A673 (cell line): ENCODE measurements at regions not wholly inside any gene's neighbourhood (a gene's known extent, or its start where the extent isn't known, plus 50 kb on each side); places are given as distances from the start of the nearest gene placed in this dataset.

Source experiments
- BruUV-seq: library from RNA; stranded (reverse); fragments of 400-500 nt; replicated peaks from 2 replicates; lab custom pipeline; 2021; lab: Mats Ljungman, UMichigan
- CTCF ChIA-PET: fragments of 300-600 bp; sonication (Branson Sonifier 250); formaldehyde crosslinking; loops from one replicate; lab custom pipeline; 2022; ENCODE audit warnings: antibody characterized with exemption; lab: Charles Lee
- POLR2A ChIA-PET: fragments of 300-600 bp; sonication (Branson Sonifier 250); formaldehyde crosslinking; loops from one replicate; lab custom pipeline; 2022; ENCODE audit warnings: antibody characterized with exemption; ENCODE audit not compliant: low non-redundant PET; lab: Charles Lee
- DNase-seq: peaks from one replicate; pipeline ENCODE4 v3.0.0-alpha.2; 2015; ENCODE audit warnings: low spot score
- H3K27ac ChIP-seq: fragments of 200-600 bp; sonication (generic); 2 replicates; pipeline ENCODE4 v1.5.1; 2016; ENCODE audit warnings: mixed run types, low read depth, mild to moderate bottlenecking, mixed read lengths, antibody characterized with exemption, low read length; ENCODE audit not compliant: poor library complexity, severe bottlenecking
- H3K27me3 ChIP-seq: fragments of 200-600 bp; sonication (generic); replicated peaks from 2 replicates; pipeline ENCODE4 v1.6.1; 2017; ENCODE audit warnings: mixed run types, low read depth, mild to moderate bottlenecking, mixed read lengths, antibody characterized with exemption, low read length; ENCODE audit not compliant: insufficient read depth, poor library complexity
- H3K36me3 ChIP-seq: fragments of 200-600 bp; sonication (generic); 2 replicates; pipeline ENCODE4 v1.6.1; 2016; ENCODE audit warnings: mixed run types, mild to moderate bottlenecking, mixed read lengths, antibody characterized with exemption, low read length; ENCODE audit not compliant: insufficient read depth, poor library complexity, severe bottlenecking
- H3K4me1 ChIP-seq: fragments of 200-600 bp; sonication (generic); 2 replicates; pipeline ENCODE4 v1.6.1; 2017; ENCODE audit warnings: mixed run types, mild to moderate bottlenecking, mixed read lengths, antibody characterized with exemption, low read length; ENCODE audit not compliant: insufficient read depth, poor library complexity, severe bottlenecking
- H3K4me3 ChIP-seq: fragments of 200-600 bp; sonication (generic); 2 replicates; pipeline ENCODE4 v1.5.1; 2016; ENCODE audit warnings: low read depth, mixed run types, mild to moderate bottlenecking, mixed read lengths, low read length; ENCODE audit not compliant: poor library complexity, severe bottlenecking
- H3K9me3 ChIP-seq: fragments of 200-600 bp; sonication (generic); 2 replicates; pipeline ENCODE4 v1.6.1; 2016; ENCODE audit warnings: mixed run types, low read depth, mild to moderate bottlenecking, mixed read lengths, antibody characterized with exemption, low read length; ENCODE audit not compliant: poor library complexity, severe bottlenecking
- CTCF ChIP-seq: fragments of 300-800, 200-600 bp; sonication (generic); conservative IDR thresholded peaks from 2 replicates; pipeline ENCODE4 v1.5.1; 2017; ENCODE audit warnings: low read depth, mild to moderate bottlenecking, antibody characterized with exemption, low read length, moderate library complexity, mixed read lengths
- EZH2 ChIP-seq: fragments of 200-600 bp; sonication (generic); IDR thresholded peaks from 2 replicates; pipeline ENCODE4 v1.6.1; 2017; ENCODE audit warnings: borderline replicate concordance, low read depth, mild to moderate bottlenecking, mixed read lengths, antibody characterized with exemption, low read length; ENCODE audit not compliant: poor library complexity, severe bottlenecking
- intact Hi-C: fragments of 100-400 bp; cut with micrococcal nuclease; formaldehyde crosslinking; loops from one replicate; pipeline ENCODE4 v1.10.0; 2022; ENCODE audit not compliant: unreplicated experiment

- no peaks in the 10 kb centered on the region for H3K4me1 ChIP-seq
- ChIA-PET POLR2A (no interaction called here), CTCF (no interaction called here)
- H3K27me3 ChIP-seq = peaks cover 5% of the 10 kb centered on the region
- no peaks in the 10 kb centered on the region for H3K9me3 ChIP-seq
- H3K27ac ChIP-seq = no peak overlapping the region
- TF ChIP-seq EZH2 = no peak
- TF ChIP-seq CTCF = no peak
- H3K36me3 ChIP-seq = no peaks in the 10 kb centered on the region
- DNase-seq = no peak
- intact Hi-C loops = no loop called here
- no TSS peak for BruUV-seq
- H3K4me3 ChIP-seq = no peak overlapping the region
These were observed 264.1 kb upstream of the CDYL start for GRCh38 chr6:4512051-4512471.

- Histone ChIP-seq H3K27me3 (peaks cover 5% of the 10 kb centered on the region), H3K36me3 (no peaks in the 10 kb centered on the region), H3K4me3 (no peak overlapping the region), H3K9me3 (no peaks in the 10 kb centered on the region), H3K4me1 (no peaks in the 10 kb centered on the region), H3K27ac (no peak overlapping the region)
- BruUV-seq = no TSS peak
- ChIA-PET CTCF (interaction anchor here (0.6 kb wide), 1 partner anchor 185 kb away, joined by 5 read pairs; no protein-coding TSS in a partner anchor), POLR2A (no interaction called here)
- intact Hi-C loops = no loop called here
- TF ChIP-seq CTCF (no peak), EZH2 (no peak)
- no peak for DNase-seq
These were observed 264.6 kb upstream of the CDYL start for GRCh38 chr6:4511641-4512020.

- no peaks in the 10 kb centered on the region for H3K4me1 ChIP-seq
- BruUV-seq = no TSS peak
- no peak for DNase-seq
- no peak overlapping the region for H3K27ac ChIP-seq
- H3K4me3 ChIP-seq = no peak overlapping the region
- ChIA-PET POLR2A (no interaction called here), CTCF (interaction anchor here (0.6 kb wide), 1 partner anchor 185 kb away, joined by 5 read pairs; no protein-coding TSS in a partner anchor)
- TF ChIP-seq EZH2 (no peak), CTCF (no peak)
- no peaks in the 10 kb centered on the region for H3K36me3 ChIP-seq
- intact Hi-C loops = no loop called here
- no peaks in the 10 kb centered on the region for H3K9me3 ChIP-seq
- H3K27me3 ChIP-seq = peaks cover 5% of the 10 kb centered on the region
These were observed 265.1 kb upstream of the CDYL start for GRCh38 chr6:4510906-4511640.
